SJSA1 (cell line): ENCODE measurements at regions not wholly inside any gene's neighbourhood (a gene's known extent, or its start where the extent isn't known, plus 50 kb on each side); places are given as distances from the start of the nearest gene placed in this dataset.
"Not testable (repeated sequence)": the region's sequence is repeated elsewhere in the genome, so short reads cannot be mapped to it uniquely, and the experiment has no call there.

Source experiments
- DNase-seq, 2 experiments: peaks; one replicate each; pipeline ENCODE4 v3.0.0-alpha.2; 2015 to 2020; ENCODE audit warnings: low spot score in 2 of 2, low read depth in 1 of 2
- H3K27ac ChIP-seq: fragments of 250-450 bp; sonication (Bioruptor Pico); 2 replicates; pipeline ENCODE4 v1.5.1; 2020; ENCODE audit warnings: mild to moderate bottlenecking, moderate library complexity
- H3K27me3 ChIP-seq: fragments of 250-450 bp; sonication (Bioruptor Pico); replicated peaks from 2 replicates; pipeline ENCODE4 v1.5.1; 2020; ENCODE audit warnings: mild to moderate bottlenecking, moderate library complexity
- H3K36me3 ChIP-seq: fragments of 250-450 bp; sonication (Bioruptor Pico); 2 replicates; pipeline ENCODE4 v1.5.1; 2020; ENCODE audit warnings: mild to moderate bottlenecking
- H3K4me1 ChIP-seq: fragments of 250-450 bp; sonication (Bioruptor Pico); replicated peaks from 2 replicates; pipeline ENCODE4 v1.6.1; 2021; ENCODE audit warnings: mild to moderate bottlenecking
- H3K4me3 ChIP-seq: fragments of 250-450 bp; sonication (Bioruptor Pico); 2 replicates; pipeline ENCODE4 v1.5.1; 2020; ENCODE audit warnings: mild to moderate bottlenecking
- H3K9me3 ChIP-seq: fragments of 250-450 bp; sonication (Bioruptor Pico); replicated peaks from 2 replicates; pipeline ENCODE4 v1.5.1; 2020; ENCODE audit warnings: mild to moderate bottlenecking

GRCh38 chr1:761791-762190 is 75.3 kb upstream of the OR4F16 start:
- not testable (repeated sequence) for H3K36me3 ChIP-seq, H3K9me3 ChIP-seq, H3K27ac ChIP-seq, H3K27me3 ChIP-seq, H3K4me1 ChIP-seq, DNase-seq, H3K4me3 ChIP-seq

GRCh38 chr1:771449-771848 is 85.0 kb upstream of the OR4F16 start:
- H3K27me3 ChIP-seq, H3K27ac ChIP-seq, H3K4me1 ChIP-seq, H3K4me3 ChIP-seq, H3K9me3 ChIP-seq, DNase-seq, H3K36me3 ChIP-seq: not testable (repeated sequence)

DNA sequence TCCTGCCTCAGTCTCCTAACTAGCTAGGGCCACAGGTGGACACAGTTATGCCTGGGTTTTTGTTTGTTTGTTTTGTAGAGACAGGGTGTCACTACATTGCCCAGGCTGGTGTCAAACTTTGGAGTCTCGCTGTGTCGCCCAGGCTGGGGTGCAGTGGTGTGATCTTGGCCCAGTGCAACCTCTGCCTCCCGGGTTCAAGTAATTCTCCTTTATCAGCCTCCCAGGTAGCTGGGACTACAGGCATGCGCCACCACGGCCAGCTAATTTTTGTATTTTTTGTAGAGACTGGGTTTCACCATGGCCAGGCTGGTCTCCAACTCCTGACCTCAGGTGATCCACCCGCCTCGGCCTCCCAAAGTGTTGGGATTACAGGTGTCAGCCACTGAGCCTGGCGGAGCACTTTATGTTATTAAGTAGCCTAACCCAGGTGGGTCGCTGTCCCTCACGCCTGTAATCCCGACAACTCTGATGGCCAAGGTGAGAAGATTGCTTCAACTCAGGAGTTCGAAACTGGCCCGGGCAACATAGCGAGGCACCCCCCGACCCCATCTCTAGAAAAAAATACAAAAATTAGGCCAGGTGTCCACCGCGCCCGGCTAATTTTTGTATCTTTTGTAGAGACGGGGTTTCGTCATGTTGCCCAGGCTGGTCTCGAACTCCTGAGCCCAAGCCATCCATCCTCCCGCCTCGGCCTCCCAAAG is 91.2 kb upstream of the OR4F16 start:
- not testable (repeated sequence) for H3K4me1 ChIP-seq, H3K27me3 ChIP-seq, H3K27ac ChIP-seq, H3K36me3 ChIP-seq, H3K9me3 ChIP-seq, DNase-seq
- peak overlapping the region; percentile 47 for H3K4me3 ChIP-seq

GRCh38 chr1:778451-779278 is 92.2 kb upstream of the OR4F16 start:
- peak overlapping the region; percentile 89 for H3K27ac ChIP-seq
- peak overlapping the region; percentile 47 for H3K4me3 ChIP-seq
- H3K36me3 ChIP-seq, H3K9me3 ChIP-seq, H3K27me3 ChIP-seq, H3K4me1 ChIP-seq: not testable (repeated sequence)
- peak; percentile 97 to 99 for DNase-seq

GRCh38 chr1:779621-780020 is 93.2 kb upstream of the OR4F16 start:
- not testable (repeated sequence) for H3K4me3 ChIP-seq, H3K27me3 ChIP-seq, H3K36me3 ChIP-seq, H3K4me1 ChIP-seq, H3K9me3 ChIP-seq, DNase-seq, H3K27ac ChIP-seq

GRCh38 chr1:788835-789234 is 102.4 kb upstream of the OR4F16 start:
- Histone ChIP-seq H3K27me3 (no peaks in the 10 kb centered on the region), H3K9me3 (no peaks in the 10 kb centered on the region), H3K4me3 (no peak overlapping the region), H3K36me3 (no peaks in the 10 kb centered on the region), H3K27ac (no peak overlapping the region), H3K4me1 (no peaks in the 10 kb centered on the region)
- no peak for DNase-seq

GRCh38 chr1:789606-790005 is 103.2 kb upstream of the OR4F16 start:
- not testable (repeated sequence) for H3K4me3 ChIP-seq, H3K27ac ChIP-seq, H3K4me1 ChIP-seq, H3K27me3 ChIP-seq, H3K9me3 ChIP-seq, DNase-seq, H3K36me3 ChIP-seq

GRCh38 chr1:790388-790930 is 104.0 kb upstream of the OR4F16 start:
- not testable (repeated sequence) for H3K36me3 ChIP-seq, DNase-seq, H3K4me3 ChIP-seq, H3K27ac ChIP-seq, H3K27me3 ChIP-seq, H3K4me1 ChIP-seq, H3K9me3 ChIP-seq

DNA sequence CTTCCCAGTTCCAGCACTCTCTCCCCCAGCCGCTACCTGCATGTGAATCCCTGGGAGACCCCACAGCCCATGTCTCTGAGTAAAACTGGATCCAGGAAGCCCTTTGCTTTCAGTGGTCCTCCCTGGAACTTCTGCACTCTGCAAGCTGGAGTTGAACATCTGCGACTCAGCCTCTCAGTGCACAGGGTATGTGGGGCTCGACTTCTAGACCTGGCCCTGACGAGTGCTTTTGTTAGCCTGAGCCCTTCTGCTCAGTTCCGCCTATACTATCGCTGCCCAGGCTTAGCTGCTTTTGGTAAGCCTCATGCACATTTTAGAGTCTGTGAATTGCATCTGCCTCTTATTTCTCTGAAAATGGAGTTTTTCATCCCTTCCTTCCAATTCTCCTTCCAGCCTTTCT is 107.9 kb upstream of the OR4F16 start:
- not testable (repeated sequence) for H3K4me3 ChIP-seq, H3K27ac ChIP-seq, H3K27me3 ChIP-seq, H3K4me1 ChIP-seq, H3K9me3 ChIP-seq, H3K36me3 ChIP-seq, DNase-seq

GRCh38 chr1:794918-795584 is 108.6 kb upstream of the OR4F16 start:
- not testable (repeated sequence) for H3K4me3 ChIP-seq, H3K4me1 ChIP-seq, H3K27me3 ChIP-seq, DNase-seq, H3K36me3 ChIP-seq, H3K9me3 ChIP-seq, H3K27ac ChIP-seq

GRCh38 chr1:797649-798048 is 111.2 kb upstream of the OR4F16 start:
- H3K27me3 ChIP-seq, H3K4me3 ChIP-seq, H3K36me3 ChIP-seq, H3K27ac ChIP-seq, H3K4me1 ChIP-seq, H3K9me3 ChIP-seq, DNase-seq: not testable (repeated sequence)

DNA sequence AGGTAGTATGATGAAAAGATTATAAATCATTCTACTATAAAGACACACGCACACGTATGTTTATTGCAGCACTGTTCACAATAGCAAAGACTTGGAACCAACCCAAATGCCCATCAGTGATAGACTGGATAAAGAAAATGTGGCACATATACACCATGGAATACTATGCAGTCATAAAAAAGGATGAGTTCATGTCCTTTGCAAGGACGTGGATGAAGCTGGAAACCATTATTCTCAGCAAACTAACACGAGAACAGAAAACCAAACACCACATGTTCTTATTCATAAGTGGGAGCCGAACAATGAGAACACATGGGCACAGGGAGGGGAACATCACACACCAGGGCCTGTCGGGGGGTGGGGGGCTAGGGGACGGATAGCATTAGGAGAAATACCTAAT is 113.9 kb upstream of the OR4F16 start:
- not testable (repeated sequence) for H3K27ac ChIP-seq, H3K9me3 ChIP-seq, DNase-seq, H3K4me3 ChIP-seq, H3K36me3 ChIP-seq, H3K4me1 ChIP-seq, H3K27me3 ChIP-seq

DNA sequence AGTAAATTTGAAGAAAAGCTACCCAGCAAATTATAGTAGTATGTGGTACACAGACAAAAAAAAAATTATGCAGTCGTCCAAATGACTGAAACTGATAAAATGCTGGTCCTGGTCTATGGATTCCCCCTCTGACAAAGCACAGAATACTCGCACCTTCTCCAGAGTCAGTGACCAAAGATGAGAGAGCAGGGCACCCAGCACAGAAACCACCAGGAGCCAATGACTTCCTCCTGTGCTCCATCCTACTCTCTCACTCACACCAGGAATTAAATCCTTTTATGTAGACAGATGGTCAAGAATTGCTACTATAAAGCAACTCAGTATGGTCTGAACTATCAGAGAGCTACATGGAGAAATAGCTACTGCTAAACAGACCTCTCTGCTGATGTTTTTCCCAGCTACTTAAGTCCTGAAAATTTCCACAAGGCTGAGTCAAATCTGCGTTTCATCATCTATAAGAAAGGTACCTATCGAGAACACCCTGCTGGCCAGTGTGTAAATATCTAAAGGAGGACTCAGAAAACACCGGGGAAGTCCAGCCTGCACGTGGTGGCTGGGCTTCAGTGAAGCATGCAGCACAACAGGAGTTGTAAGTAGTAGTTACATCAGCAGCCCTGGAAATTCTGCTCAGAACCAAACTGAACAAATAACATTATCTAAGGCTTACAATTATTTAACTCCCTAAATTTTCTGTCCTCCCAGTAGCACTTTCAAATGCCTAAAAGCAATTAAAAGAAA is 118.1 kb upstream of the OR4F16 start:
- not testable (repeated sequence) for H3K4me3 ChIP-seq, H3K4me1 ChIP-seq, DNase-seq, H3K27ac ChIP-seq, H3K27me3 ChIP-seq, H3K36me3 ChIP-seq, H3K9me3 ChIP-seq

GRCh38 chr1:805310-805709 is 118.4 kb upstream of the SAMD11 start:
- not testable (repeated sequence) for DNase-seq, H3K4me1 ChIP-seq, H3K36me3 ChIP-seq, H3K4me3 ChIP-seq, H3K9me3 ChIP-seq, H3K27ac ChIP-seq, H3K27me3 ChIP-seq
